ENCODE measurements at regions not wholly inside any gene's neighbourhood (a gene's known extent, or its start where the extent isn't known, plus 50 kb on each side); places are given as distances from the start of the nearest gene placed in this dataset.

DNA sequence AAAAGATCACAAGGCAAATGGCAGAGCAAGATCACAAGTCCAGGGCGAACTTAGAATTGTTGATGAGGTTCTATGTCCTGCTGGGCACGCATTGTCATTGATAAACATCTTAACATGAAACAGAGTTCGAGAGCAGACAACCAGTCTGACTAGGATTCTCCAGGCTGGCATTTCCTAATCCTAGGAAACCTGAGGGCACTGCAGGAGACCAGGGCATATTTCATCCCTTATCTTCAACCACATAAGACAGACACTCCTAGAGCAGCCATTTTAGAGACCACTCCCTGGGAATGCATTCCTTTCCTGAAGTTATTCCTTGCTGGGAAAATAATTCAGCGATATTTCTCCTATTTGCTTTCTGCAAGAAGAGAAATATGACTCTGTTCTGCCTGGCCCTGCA is 1199.9 kb downstream of the SI start:
- no peak for TF ChIP-seq Cebpa-rat (IDR thresholded peaks at IDR 0.05)
- Histone ChIP-seq H3K27me3 (no peaks in the 10 kb centered on the region), H3K27ac (no peak overlapping the region), H3K36me3 (no peaks in the 10 kb centered on the region), H3K9me3 (peaks cover 12% of the 10 kb centered on the region), H3K4me2 (no peak overlapping the region), H3K4me3 (no peak overlapping the region), H4K20me1 (no peaks in the 10 kb centered on the region), H3K4me1 (no peaks in the 10 kb centered on the region), H3K9ac (no peak overlapping the region)

DNA sequence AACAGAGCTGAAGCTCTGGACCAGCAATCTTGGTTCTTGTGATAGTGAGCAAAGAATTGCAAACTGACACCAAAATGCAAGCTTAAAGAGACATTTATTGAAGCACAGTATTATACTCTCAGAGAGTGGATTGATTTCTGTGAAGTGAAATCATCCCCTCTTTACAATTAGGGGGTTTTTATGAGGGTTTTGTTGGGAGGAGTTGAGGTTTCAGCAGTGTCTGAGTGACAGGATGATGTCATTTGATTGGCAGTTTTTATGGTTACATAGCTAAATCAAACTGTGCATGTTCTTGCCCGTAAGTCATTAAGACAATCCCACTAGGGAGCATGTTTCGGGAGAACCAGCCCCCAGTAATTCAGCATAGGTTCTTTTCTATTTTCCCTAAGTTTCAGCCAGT is 1200.5 kb downstream of the SI start:
- TF ChIP-seq Cebpa-rat (IDR thresholded peaks at IDR 0.05): no peak
- no peak overlapping the region for H3K27ac ChIP-seq
- H3K4me2 ChIP-seq: no peak overlapping the region
- H3K27me3 ChIP-seq: no peaks in the 10 kb centered on the region
- H3K4me1 ChIP-seq: no peaks in the 10 kb centered on the region
- H3K9me3 ChIP-seq: peaks cover 12% of the 10 kb centered on the region
- no peak overlapping the region for H3K9ac ChIP-seq
- H3K4me3 ChIP-seq: no peak overlapping the region
- no peaks in the 10 kb centered on the region for H4K20me1 ChIP-seq
- H3K36me3 ChIP-seq: no peaks in the 10 kb centered on the region

DNA sequence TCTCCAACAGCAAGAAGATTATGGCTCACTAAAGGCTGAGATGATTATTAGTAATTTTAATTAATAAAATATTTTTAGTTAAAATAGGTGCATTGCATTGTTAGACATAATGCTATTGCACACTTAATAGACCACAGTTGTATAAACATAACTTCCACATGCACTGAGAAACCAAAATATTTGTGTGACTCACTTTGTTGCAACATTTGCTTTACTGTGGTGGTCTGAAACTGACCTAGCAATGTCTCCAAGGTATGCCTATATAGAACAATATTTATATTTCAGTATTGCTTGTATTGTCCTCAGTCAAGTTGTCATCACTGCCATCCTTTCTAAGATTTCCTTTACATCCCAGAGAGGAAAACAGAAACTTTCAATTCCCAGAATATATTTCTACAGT is 1215.2 kb downstream of the SI start:
- TF ChIP-seq Cebpa-rat (IDR thresholded peaks at IDR 0.05): no peak
- no peaks in the 10 kb centered on the region for H3K36me3 ChIP-seq
- no peak overlapping the region for H3K27ac ChIP-seq
- no peak overlapping the region for H3K9ac ChIP-seq
- no peak overlapping the region for H3K4me3 ChIP-seq
- H3K27me3 ChIP-seq: no peaks in the 10 kb centered on the region
- H3K9me3 ChIP-seq: peaks cover 10% of the 10 kb centered on the region
- no peak overlapping the region for H3K4me2 ChIP-seq
- no peaks in the 10 kb centered on the region for H3K4me1 ChIP-seq
- no peaks in the 10 kb centered on the region for H4K20me1 ChIP-seq

DNA sequence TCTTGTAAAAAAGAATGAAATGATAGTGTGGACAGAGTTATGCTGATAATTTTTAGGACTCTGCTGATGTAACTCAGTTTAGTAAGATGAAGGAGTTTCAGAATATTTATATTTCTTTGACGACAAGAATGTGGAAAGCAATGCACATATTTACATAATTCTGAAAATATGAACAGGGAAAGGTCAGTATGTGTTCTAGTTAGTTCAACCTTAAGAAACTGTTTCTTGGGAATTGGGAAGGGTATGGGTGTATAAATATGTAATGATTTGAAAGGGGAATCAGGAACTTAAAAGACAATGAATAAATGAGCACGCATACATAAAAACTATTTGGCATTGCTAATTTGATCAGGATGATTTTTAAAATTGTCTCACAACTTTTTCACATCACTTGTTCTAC is 1226.1 kb downstream of the SI start:
- no peaks in the 10 kb centered on the region for H4K20me1 ChIP-seq
- no peaks in the 10 kb centered on the region for H3K27me3 ChIP-seq
- no peak overlapping the region for H3K27ac ChIP-seq
- no peaks in the 10 kb centered on the region for H3K4me1 ChIP-seq
- no peak for TF ChIP-seq Cebpa-rat (IDR thresholded peaks at IDR 0.05)
- H3K9ac ChIP-seq: no peak overlapping the region
- no peak overlapping the region for H3K4me3 ChIP-seq
- no peak overlapping the region for H3K4me2 ChIP-seq
- H3K9me3 ChIP-seq: no peaks in the 10 kb centered on the region
- H3K36me3 ChIP-seq: no peaks in the 10 kb centered on the region

DNA sequence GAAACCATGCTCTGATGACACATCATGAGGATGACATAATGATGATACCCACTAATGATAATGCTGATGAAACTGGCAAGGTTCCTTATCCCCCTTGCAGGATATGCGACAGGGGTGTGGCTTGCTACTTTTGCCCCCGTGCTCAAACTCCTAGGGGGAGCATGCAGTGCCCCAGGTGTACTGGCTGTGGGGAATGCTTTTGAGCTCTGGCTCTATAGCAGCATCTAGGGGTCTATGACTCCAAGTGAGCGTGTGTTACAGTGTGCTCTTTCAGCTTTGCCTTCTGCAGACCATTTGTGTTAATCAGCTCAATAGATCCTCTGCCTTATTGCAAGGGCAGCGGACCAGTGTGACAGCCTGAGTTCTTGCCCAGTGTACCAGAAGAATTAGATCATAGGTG is 1239.5 kb downstream of the SI start:
- Histone ChIP-seq H3K4me2 (no peak overlapping the region), H4K20me1 (no peaks in the 10 kb centered on the region), H3K4me3 (no peak overlapping the region), H3K36me3 (no peaks in the 10 kb centered on the region), H3K4me1 (no peaks in the 10 kb centered on the region), H3K9ac (no peak overlapping the region), H3K27me3 (no peaks in the 10 kb centered on the region), H3K9me3 (0 out of 2 replicates have a peak, but pooled peaks cover 5% of the 10 kb centered on the region), H3K27ac (no peak overlapping the region)
- TF ChIP-seq Cebpa-rat (IDR thresholded peaks at IDR 0.05): no peak

DNA sequence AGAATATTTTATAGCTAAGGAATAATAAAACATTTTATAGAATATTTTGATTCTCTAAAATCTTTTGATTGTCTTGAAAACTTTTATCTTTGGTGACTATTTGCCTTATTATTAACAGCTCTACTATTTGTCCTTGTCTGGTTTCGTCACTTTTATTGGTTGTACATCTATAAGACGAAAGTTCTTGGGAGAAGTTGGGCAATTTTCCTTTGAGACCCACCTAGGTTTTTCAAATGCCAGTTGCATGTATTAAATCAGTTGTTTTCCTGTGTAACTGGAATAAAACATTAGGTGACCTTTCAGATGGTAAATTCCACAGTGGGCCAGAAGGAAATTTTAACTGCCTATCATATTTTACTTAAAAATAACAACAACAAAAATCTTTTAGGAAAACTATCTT is 1245.7 kb downstream of the SI start:
- no peaks in the 10 kb centered on the region for H3K9me3 ChIP-seq
- no peak for TF ChIP-seq Cebpa-rat (IDR thresholded peaks at IDR 0.05)
- no peak overlapping the region for H3K4me3 ChIP-seq
- H3K27me3 ChIP-seq: no peaks in the 10 kb centered on the region
- no peak overlapping the region for H3K9ac ChIP-seq
- no peak overlapping the region for H3K27ac ChIP-seq
- H3K36me3 ChIP-seq: no peaks in the 10 kb centered on the region
- H3K4me1 ChIP-seq: no peaks in the 10 kb centered on the region
- no peaks in the 10 kb centered on the region for H4K20me1 ChIP-seq
- H3K4me2 ChIP-seq: no peak overlapping the region

DNA sequence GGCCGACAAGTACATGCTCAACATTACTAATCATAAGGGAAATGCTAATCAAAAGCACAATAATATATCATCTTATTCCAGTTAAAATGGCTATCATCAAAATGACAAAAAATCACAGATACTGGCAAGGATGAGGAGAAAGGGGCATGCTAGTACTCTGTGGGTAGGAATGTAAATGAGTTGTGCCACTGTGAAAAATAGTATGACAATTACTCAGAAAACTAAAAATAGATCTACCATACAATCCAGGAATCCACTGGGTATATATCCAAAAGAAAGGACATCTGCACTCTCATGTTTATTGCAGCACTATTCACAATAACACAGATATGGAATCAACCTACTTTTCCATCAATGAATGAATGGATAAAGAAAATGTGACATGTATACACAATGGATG is 1256.5 kb downstream of the SI start:
- Histone ChIP-seq H3K36me3 (no peaks in the 10 kb centered on the region), H3K4me2 (no peak overlapping the region), H3K4me1 (no peaks in the 10 kb centered on the region), H4K20me1 (no peaks in the 10 kb centered on the region), H3K9me3 (no peaks in the 10 kb centered on the region), H3K4me3 (no peak overlapping the region), H3K27me3 (no peaks in the 10 kb centered on the region), H3K27ac (no peak overlapping the region), H3K9ac (no peak overlapping the region)
- TF ChIP-seq Cebpa-rat (IDR thresholded peaks at IDR 0.05): no peak

DNA sequence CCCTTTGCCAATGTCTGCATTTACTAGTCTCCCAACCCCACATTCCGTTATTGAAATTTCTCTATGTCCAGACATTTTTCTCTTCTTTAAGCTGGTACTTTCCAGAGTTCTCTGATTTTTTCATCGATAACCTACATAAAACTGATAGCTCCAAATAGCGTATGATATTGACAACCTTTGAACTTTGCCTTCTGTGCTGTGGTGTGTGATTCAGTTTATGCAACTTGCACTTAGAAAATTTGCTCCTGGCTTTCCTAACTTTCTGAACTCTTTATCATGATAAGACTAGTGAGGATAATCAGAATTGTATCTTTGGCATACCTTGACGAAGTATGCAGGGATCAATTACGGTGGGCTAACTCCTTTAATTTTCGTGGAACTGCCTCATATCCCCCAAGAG is 1261.3 kb downstream of the SI start:
- Histone ChIP-seq H3K4me3 (no peak overlapping the region), H3K9ac (no peak overlapping the region), H3K4me2 (no peak overlapping the region), H3K36me3 (no peaks in the 10 kb centered on the region), H3K27ac (no peak overlapping the region), H3K9me3 (no peaks in the 10 kb centered on the region), H4K20me1 (no peaks in the 10 kb centered on the region), H3K4me1 (no peaks in the 10 kb centered on the region), H3K27me3 (no peaks in the 10 kb centered on the region)
- TF ChIP-seq Cebpa-rat (IDR thresholded peaks at IDR 0.05): no peak

DNA sequence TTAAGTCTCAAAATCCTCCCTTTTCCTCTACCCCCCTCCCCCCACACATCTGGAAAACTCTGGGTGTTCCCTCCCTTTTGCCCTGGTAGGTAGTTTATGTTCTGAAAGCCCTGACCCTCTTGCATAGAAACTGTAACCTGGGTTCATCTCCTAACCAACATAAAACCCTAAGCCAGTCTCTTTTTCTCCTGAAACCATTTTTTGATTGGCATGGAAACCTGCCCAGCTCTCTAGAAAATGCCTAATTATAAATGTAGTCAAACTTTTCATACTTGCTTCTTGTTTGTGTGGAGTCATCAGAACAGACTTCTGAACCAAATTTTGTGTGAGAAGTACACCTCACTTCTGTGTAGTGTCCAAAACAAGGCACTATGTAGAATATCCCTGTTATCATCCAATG is 1264.4 kb downstream of the SI start:
- H3K27me3 ChIP-seq: no peaks in the 10 kb centered on the region
- no peaks in the 10 kb centered on the region for H3K9me3 ChIP-seq
- TF ChIP-seq Cebpa-rat (IDR thresholded peaks at IDR 0.05): no peak
- H3K27ac ChIP-seq: no peak overlapping the region
- no peak overlapping the region for H3K4me3 ChIP-seq
- no peaks in the 10 kb centered on the region for H3K36me3 ChIP-seq
- H4K20me1 ChIP-seq: no peaks in the 10 kb centered on the region
- H3K9ac ChIP-seq: no peak overlapping the region
- H3K4me1 ChIP-seq: peaks cover 7% of the 10 kb centered on the region; the same call in 1 of the 2 replicates
- H3K4me2 ChIP-seq: no peak overlapping the region

DNA sequence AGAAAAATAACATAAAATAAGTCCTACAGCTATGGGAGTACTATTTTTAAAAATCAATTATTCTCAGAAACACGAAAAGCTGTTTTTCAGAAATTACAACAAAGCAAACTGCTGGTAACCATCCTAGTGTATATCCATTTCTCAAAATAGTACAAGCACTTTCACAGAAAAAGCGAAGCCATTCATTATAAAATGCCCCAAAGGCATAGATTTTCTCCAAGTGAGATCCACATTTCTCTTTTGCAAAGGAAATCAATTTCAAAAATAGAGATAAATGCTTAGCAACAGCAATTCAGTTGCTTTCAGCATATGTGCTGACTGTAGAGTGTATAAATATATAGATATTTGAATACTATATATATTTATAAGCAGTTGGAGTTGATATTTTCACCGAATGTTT is 1266.3 kb downstream of the SI start:
- no peaks in the 10 kb centered on the region for H3K27me3 ChIP-seq
- H3K4me1 ChIP-seq: peaks cover 7% of the 10 kb centered on the region; the same call in 1 of the 2 replicates
- H3K9ac ChIP-seq: no peak overlapping the region
- H3K27ac ChIP-seq: no peak overlapping the region
- no peaks in the 10 kb centered on the region for H4K20me1 ChIP-seq
- H3K4me3 ChIP-seq: no peak overlapping the region
- TF ChIP-seq Cebpa-rat (IDR thresholded peaks at IDR 0.05): no peak
- no peaks in the 10 kb centered on the region for H3K36me3 ChIP-seq
- no peaks in the 10 kb centered on the region for H3K9me3 ChIP-seq
- H3K4me2 ChIP-seq: no peak overlapping the region

DNA sequence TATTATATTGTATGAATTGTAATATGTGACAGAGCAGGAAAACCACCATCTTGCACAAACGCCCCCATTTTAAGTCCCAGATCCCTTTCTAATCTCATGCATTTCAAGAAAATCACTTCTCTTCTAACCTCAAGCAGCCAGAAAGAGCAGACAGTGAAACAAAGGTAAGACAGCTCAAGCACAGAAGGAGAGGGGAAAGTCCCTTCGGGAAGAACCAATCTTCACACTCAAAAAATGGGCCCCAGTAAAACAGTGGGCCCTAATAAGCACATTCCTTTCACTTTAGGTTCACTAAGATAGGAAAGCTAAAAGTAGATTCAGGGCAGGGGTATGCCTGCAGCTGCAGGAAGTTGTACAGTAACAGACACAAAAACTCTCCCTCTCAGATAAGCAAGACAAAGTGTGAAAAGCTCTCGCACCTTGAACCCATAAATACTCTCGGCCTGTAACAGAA is 1268.7 kb downstream of the SI start:
- no peak overlapping the region for H3K9ac ChIP-seq
- H3K4me2 ChIP-seq: peak overlapping the region; percentile 31; the same call in 1 of the 2 replicates
- no peak overlapping the region for H3K27ac ChIP-seq
- H3K9me3 ChIP-seq: no peaks in the 10 kb centered on the region
- H3K4me3 ChIP-seq: no peak overlapping the region
- H3K27me3 ChIP-seq: no peaks in the 10 kb centered on the region
- H4K20me1 ChIP-seq: no peaks in the 10 kb centered on the region
- peaks cover 7% of the 10 kb centered on the region; the same call in 1 of the 2 replicates for H3K4me1 ChIP-seq
- H3K36me3 ChIP-seq: no peaks in the 10 kb centered on the region
- no peak for TF ChIP-seq Cebpa-rat (IDR thresholded peaks at IDR 0.05)

Data from BLaER1 (cell line).